NB4 (cell line): ENCODE measurements at regions not wholly inside any gene's neighbourhood (a gene's known extent, or its start where the extent isn't known, plus 50 kb on each side); places are given as distances from the start of the nearest gene placed in this dataset.
A peak's percentile ranks its signal among the peaks of the same experiment; 100 is the strongest.

Experiments
- DNase-seq: peaks from one replicate; pipeline ENCODE4 v3.0.0; 2010; ENCODE audit warnings: low read depth
- H3K4me3 ChIP-seq: one replicate; pipeline ENCODE4 v1.5.1; 2011; ENCODE audit warnings: mild to moderate bottlenecking, low read depth, low read length, moderate library complexity
- MYC ChIP-seq: IDR thresholded peaks from 2 replicates; pipeline ENCODE4 v1.6.1; 2011; ENCODE audit warnings: low read depth, low read length
- POLR2A ChIP-seq: IDR thresholded peaks from 2 replicates; pipeline ENCODE4 v1.6.1; 2011; ENCODE audit warnings: mild to moderate bottlenecking; ENCODE audit not compliant: insufficient read length; ENCODE audit errors: extremely low read depth
- TF ChIP-seq, protein P1 (sequence below): IDR thresholded peaks from 2 replicates; pipeline ENCODE4 v1.6.1; 2011; ENCODE audit warnings: low read depth, low read length
- TF ChIP-seq, protein P2 (sequence below): IDR thresholded peaks from one replicate; pipeline ENCODE4 v1.5.1; 2012; ENCODE audit warnings: low read depth, low read length

DNA sequence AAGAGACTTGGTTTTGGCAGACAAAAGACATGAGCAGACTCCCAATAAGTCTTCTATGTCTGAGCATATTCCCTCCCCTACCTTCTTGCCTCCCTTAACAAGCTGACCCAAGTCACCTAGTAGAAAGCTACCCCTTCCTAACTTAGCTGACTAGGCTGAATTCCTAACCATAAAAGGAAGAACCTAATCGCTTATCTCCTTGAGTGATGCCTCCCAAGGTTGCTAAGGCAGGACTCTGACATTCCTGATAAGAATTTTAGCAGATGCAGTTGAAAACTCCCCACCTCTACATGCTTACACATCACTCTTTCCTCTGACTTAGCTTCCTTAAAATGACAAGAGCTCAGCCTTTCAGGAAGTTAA lies 704.7 kb upstream of the MBL2 start:
- TF ChIP-seq, protein P1, sequence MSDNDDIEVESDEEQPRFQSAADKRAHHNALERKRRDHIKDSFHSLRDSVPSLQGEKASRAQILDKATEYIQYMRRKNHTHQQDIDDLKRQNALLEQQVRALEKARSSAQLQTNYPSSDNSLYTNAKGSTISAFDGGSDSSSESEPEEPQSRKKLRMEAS: no peak
- TF ChIP-seq, protein P2, sequence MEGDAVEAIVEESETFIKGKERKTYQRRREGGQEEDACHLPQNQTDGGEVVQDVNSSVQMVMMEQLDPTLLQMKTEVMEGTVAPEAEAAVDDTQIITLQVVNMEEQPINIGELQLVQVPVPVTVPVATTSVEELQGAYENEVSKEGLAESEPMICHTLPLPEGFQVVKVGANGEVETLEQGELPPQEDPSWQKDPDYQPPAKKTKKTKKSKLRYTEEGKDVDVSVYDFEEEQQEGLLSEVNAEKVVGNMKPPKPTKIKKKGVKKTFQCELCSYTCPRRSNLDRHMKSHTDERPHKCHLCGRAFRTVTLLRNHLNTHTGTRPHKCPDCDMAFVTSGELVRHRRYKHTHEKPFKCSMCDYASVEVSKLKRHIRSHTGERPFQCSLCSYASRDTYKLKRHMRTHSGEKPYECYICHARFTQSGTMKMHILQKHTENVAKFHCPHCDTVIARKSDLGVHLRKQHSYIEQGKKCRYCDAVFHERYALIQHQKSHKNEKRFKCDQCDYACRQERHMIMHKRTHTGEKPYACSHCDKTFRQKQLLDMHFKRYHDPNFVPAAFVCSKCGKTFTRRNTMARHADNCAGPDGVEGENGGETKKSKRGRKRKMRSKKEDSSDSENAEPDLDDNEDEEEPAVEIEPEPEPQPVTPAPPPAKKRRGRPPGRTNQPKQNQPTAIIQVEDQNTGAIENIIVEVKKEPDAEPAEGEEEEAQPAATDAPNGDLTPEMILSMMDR: no peak
- TF ChIP-seq POLR2A: no peak
- no peak for TF ChIP-seq MYC
- no peak for DNase-seq

GRCh38 chr10:53476650-53477312 lies 704.2 kb upstream of the MBL2 start:
- no peak for TF ChIP-seq MYC
- TF ChIP-seq, protein P1: no peak
- TF ChIP-seq POLR2A: no peak
- TF ChIP-seq, protein P2: no peak
- no peak overlapping the region for H3K4me3 ChIP-seq
- no peak for DNase-seq

More for the DNA sequence above, 704.7 kb upstream of the MBL2 start:
- no peak overlapping the region for H3K4me3 ChIP-seq

DNA sequence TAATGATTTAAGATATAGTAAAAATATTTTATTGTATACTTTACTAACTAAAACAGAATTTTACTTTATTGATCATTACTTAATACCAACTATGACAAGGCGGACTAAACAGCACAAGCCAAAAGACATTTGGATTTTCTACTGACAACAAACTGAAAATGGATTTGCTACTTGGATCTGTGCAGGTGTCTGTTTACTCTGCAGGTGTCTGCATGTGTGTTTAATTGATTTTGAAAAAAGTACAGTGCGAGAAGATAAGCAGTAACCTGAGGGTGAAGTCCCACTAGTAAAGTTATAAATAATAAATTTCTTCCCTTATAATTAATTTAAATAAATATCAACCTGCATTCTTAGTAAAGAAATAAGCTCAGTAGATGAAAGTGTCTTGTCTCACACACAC lies 696.8 kb upstream of the MBL2 start:
- DNase-seq: no peak
- TF ChIP-seq, protein P2: no peak
- H3K4me3 ChIP-seq: no peak overlapping the region

DNA sequence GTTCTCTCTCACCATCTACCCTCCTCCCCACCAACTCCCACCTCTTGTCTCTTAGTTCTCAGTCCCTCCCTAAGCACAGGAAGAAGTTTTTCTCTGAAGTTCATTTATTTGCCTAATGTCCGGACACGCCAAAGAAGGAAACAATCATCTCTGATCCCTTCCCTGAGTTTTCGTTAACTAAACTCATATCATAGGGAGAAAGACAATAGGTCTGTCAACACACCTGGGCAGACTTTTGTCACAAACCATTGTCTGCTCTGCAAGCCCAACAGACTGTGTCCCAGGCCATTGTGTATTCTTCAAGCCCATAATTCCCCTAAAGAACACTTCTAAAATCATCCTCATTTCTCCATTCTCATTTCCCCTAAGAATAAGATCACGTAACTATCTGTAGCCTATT lies 691.0 kb upstream of the MBL2 start:
- TF ChIP-seq, protein P2: no peak
- TF ChIP-seq POLR2A (no peak), MYC (no peak)
- TF ChIP-seq, protein P1: no peak
- DNase-seq: no peak

DNA sequence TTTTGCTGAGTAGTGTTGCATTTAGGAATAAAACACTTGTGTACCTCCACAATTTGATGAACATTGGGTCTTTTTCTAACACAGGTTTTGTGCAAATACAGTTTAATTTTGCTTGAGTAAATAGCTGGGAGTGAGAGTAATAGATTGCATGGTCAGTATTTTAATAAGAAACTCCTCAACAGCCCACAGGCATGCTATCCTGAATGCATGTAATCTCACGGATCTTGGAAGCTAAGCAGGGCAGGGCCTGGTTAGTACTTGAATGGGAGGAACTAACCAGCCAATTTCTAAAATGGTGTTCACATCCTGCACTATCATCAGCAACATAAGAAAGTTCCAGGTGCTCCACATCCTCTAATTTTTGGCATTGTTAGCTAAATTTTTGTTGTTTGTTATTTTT lies 685.4 kb upstream of the MBL2 start:
- no peak overlapping the region for H3K4me3 ChIP-seq
- no peak for TF ChIP-seq MYC
- TF ChIP-seq, protein P2: no peak
- TF ChIP-seq, protein P1: no peak
- TF ChIP-seq POLR2A: no peak
- DNase-seq: no peak

More for the DNA sequence above, 691.0 kb upstream of the MBL2 start:
- H3K4me3 ChIP-seq: no peak overlapping the region

GRCh38 chr10:53453196-53453595 lies 680.6 kb upstream of the MBL2 start:
- no peak for TF ChIP-seq MYC
- TF ChIP-seq, protein P2: peak; percentile 22
- no peak overlapping the region for H3K4me3 ChIP-seq
- peak; percentile 3 for DNase-seq
